ENCODE measurements at regions not wholly inside any gene's neighbourhood (a gene's known extent, or its start where the extent isn't known, plus 50 kb on each side); places are given as distances from the start of the nearest gene placed in this dataset.
A peak's percentile ranks its signal among the peaks of the same experiment; 100 is the strongest.

GRCh38 chr5:15447209-15447608 is 52.8 kb upstream of the FBXL7 start:
- H3K4me3 ChIP-seq (ENCODE audit: low read length): no peak overlapping the region
- H3K27ac ChIP-seq (ENCODE audit: low read length): no peak overlapping the region
- no peak for DNase-seq
- H3K9me3 ChIP-seq (ENCODE audit: control insufficient read depth, low read depth, low read length): no peaks in the 10 kb centered on the region
- no peaks in the 10 kb centered on the region for H3K36me3 ChIP-seq (ENCODE audit: control insufficient read depth, insufficient read depth, low read length)
- 40% methylated on average over 1 of the region's 1 CpG for WGBS (ENCODE audit: insufficient coverage, low lambda C conversion rate)
- H3K27me3 ChIP-seq (ENCODE audit: control insufficient read depth, insufficient read depth, low read length): no peaks in the 10 kb centered on the region
- no peaks in the 10 kb centered on the region for H3K4me1 ChIP-seq (ENCODE audit: control insufficient read depth, insufficient read depth, low read length)

GRCh38 chr5:15446552-15446951 is 53.4 kb upstream of the FBXL7 start:
- no peaks in the 10 kb centered on the region for H3K27me3 ChIP-seq (ENCODE audit: control insufficient read depth, insufficient read depth, low read length)
- no peaks in the 10 kb centered on the region for H3K36me3 ChIP-seq (ENCODE audit: control insufficient read depth, insufficient read depth, low read length)
- DNase-seq: no peak
- no peak overlapping the region for H3K27ac ChIP-seq (ENCODE audit: low read length)
- H3K4me1 ChIP-seq (ENCODE audit: control insufficient read depth, insufficient read depth, low read length): no peaks in the 10 kb centered on the region
- no peak overlapping the region for H3K4me3 ChIP-seq (ENCODE audit: low read length)
- H3K9me3 ChIP-seq (ENCODE audit: control insufficient read depth, low read depth, low read length): no peaks in the 10 kb centered on the region

- H3K4me1 ChIP-seq (ENCODE audit: control insufficient read depth, insufficient read depth, low read length): no peaks in the 10 kb centered on the region
- H3K36me3 ChIP-seq (ENCODE audit: control insufficient read depth, insufficient read depth, low read length): no peaks in the 10 kb centered on the region
- no peaks in the 10 kb centered on the region for H3K27me3 ChIP-seq (ENCODE audit: control insufficient read depth, insufficient read depth, low read length)
- H3K27ac ChIP-seq (ENCODE audit: low read length): no peak overlapping the region
- H3K4me3 ChIP-seq (ENCODE audit: low read length): no peak overlapping the region
- H3K9me3 ChIP-seq (ENCODE audit: control insufficient read depth, low read depth, low read length): no peaks in the 10 kb centered on the region
- no CpG with 5 or more reads among the region's 1 CpG for WGBS (ENCODE audit: insufficient coverage, low lambda C conversion rate)
- DNase-seq: no peak
Measured at GRCh38 chr5:15442193-15442570, 57.8 kb upstream of the FBXL7 start.

GRCh38 chr5:15441433-15442192 is 58.4 kb upstream of the FBXL7 start:
- H3K27ac ChIP-seq (ENCODE audit: low read length): no peak overlapping the region
- no peak overlapping the region for H3K4me3 ChIP-seq (ENCODE audit: low read length)
- H3K4me1 ChIP-seq (ENCODE audit: control insufficient read depth, insufficient read depth, low read length): no peaks in the 10 kb centered on the region
- no peaks in the 10 kb centered on the region for H3K9me3 ChIP-seq (ENCODE audit: control insufficient read depth, low read depth, low read length)
- no peak for DNase-seq
- 67% methylated on average over 1 of the region's 6 CpGs for WGBS (ENCODE audit: insufficient coverage, low lambda C conversion rate)
- no peaks in the 10 kb centered on the region for H3K36me3 ChIP-seq (ENCODE audit: control insufficient read depth, insufficient read depth, low read length)
- no peaks in the 10 kb centered on the region for H3K27me3 ChIP-seq (ENCODE audit: control insufficient read depth, insufficient read depth, low read length)

- no peaks in the 10 kb centered on the region for H3K4me1 ChIP-seq (ENCODE audit: control insufficient read depth, insufficient read depth, low read length)
- DNase-seq: no peak
- no peak overlapping the region for H3K4me3 ChIP-seq (ENCODE audit: low read length)
- H3K9me3 ChIP-seq (ENCODE audit: control insufficient read depth, low read depth, low read length): no peaks in the 10 kb centered on the region
- H3K36me3 ChIP-seq (ENCODE audit: control insufficient read depth, insufficient read depth, low read length): no peaks in the 10 kb centered on the region
- H3K27ac ChIP-seq (ENCODE audit: low read length): no peak overlapping the region
- H3K27me3 ChIP-seq (ENCODE audit: control insufficient read depth, insufficient read depth, low read length): no peaks in the 10 kb centered on the region
- WGBS (ENCODE audit: insufficient coverage, low lambda C conversion rate): 67% methylated on average over 2 of the region's 5 CpGs
Measured at GRCh38 chr5:15440434-15440833, 59.5 kb upstream of the FBXL7 start.

GRCh38 chr5:15439801-15440200 is 60.2 kb upstream of the FBXL7 start:
- no peak for DNase-seq
- Histone ChIP-seq H3K4me1 (ENCODE audit: control insufficient read depth, insufficient read depth, low read length) (no peaks in the 10 kb centered on the region), H3K36me3 (ENCODE audit: control insufficient read depth, insufficient read depth, low read length) (no peaks in the 10 kb centered on the region), H3K27me3 (ENCODE audit: control insufficient read depth, insufficient read depth, low read length) (no peaks in the 10 kb centered on the region), H3K4me3 (ENCODE audit: low read length) (no peak overlapping the region), H3K27ac (ENCODE audit: low read length) (no peak overlapping the region), H3K9me3 (ENCODE audit: control insufficient read depth, low read depth, low read length) (no peaks in the 10 kb centered on the region)
- WGBS (ENCODE audit: insufficient coverage, low lambda C conversion rate): 100% methylated on average over 1 of the region's 1 CpG

GRCh38 chr5:15433709-15434108 is 66.3 kb upstream of the FBXL7 start:
- Histone ChIP-seq H3K36me3 (ENCODE audit: control insufficient read depth, insufficient read depth, low read length) (no peaks in the 10 kb centered on the region), H3K4me3 (ENCODE audit: low read length) (no peak overlapping the region), H3K27ac (ENCODE audit: low read length) (no peak overlapping the region), H3K4me1 (ENCODE audit: control insufficient read depth, insufficient read depth, low read length) (no peaks in the 10 kb centered on the region), H3K9me3 (ENCODE audit: control insufficient read depth, low read depth, low read length) (no peaks in the 10 kb centered on the region), H3K27me3 (ENCODE audit: control insufficient read depth, insufficient read depth, low read length) (no peaks in the 10 kb centered on the region)
- 89% methylated on average over 3 of the region's 3 CpGs for WGBS (ENCODE audit: insufficient coverage, low lambda C conversion rate)
- DNase-seq: no peak

- WGBS (ENCODE audit: insufficient coverage, low lambda C conversion rate): 80% methylated on average over 1 of the region's 3 CpGs
- H3K4me3 ChIP-seq (ENCODE audit: low read length): no peak overlapping the region
- no peaks in the 10 kb centered on the region for H3K4me1 ChIP-seq (ENCODE audit: control insufficient read depth, insufficient read depth, low read length)
- no peaks in the 10 kb centered on the region for H3K36me3 ChIP-seq (ENCODE audit: control insufficient read depth, insufficient read depth, low read length)
- H3K27me3 ChIP-seq (ENCODE audit: control insufficient read depth, insufficient read depth, low read length): no peaks in the 10 kb centered on the region
- H3K9me3 ChIP-seq (ENCODE audit: control insufficient read depth, low read depth, low read length): no peaks in the 10 kb centered on the region
- no peak overlapping the region for H3K27ac ChIP-seq (ENCODE audit: low read length)
- no peak for DNase-seq
Measured at GRCh38 chr5:15431923-15432322, 68.1 kb upstream of the FBXL7 start.

GRCh38 chr5:15425766-15426165 is 74.2 kb upstream of the FBXL7 start:
- Histone ChIP-seq H3K4me1 (ENCODE audit: control insufficient read depth, insufficient read depth, low read length) (no peaks in the 10 kb centered on the region), H3K27ac (ENCODE audit: low read length) (no peak overlapping the region), H3K4me3 (ENCODE audit: low read length) (no peak overlapping the region), H3K9me3 (ENCODE audit: control insufficient read depth, low read depth, low read length) (no peaks in the 10 kb centered on the region), H3K36me3 (ENCODE audit: control insufficient read depth, insufficient read depth, low read length) (no peaks in the 10 kb centered on the region), H3K27me3 (ENCODE audit: control insufficient read depth, insufficient read depth, low read length) (no peaks in the 10 kb centered on the region)
- 65% methylated on average over 2 of the region's 6 CpGs for WGBS (ENCODE audit: insufficient coverage, low lambda C conversion rate)
- DNase-seq: no peak

GRCh38 chr5:15424769-15425168 is 75.2 kb upstream of the FBXL7 start:
- DNase-seq: no peak
- Histone ChIP-seq H3K27ac (ENCODE audit: low read length) (no peak overlapping the region), H3K4me3 (ENCODE audit: low read length) (no peak overlapping the region), H3K9me3 (ENCODE audit: control insufficient read depth, low read depth, low read length) (no peaks in the 10 kb centered on the region), H3K4me1 (ENCODE audit: control insufficient read depth, insufficient read depth, low read length) (no peaks in the 10 kb centered on the region), H3K27me3 (ENCODE audit: control insufficient read depth, insufficient read depth, low read length) (no peaks in the 10 kb centered on the region), H3K36me3 (ENCODE audit: control insufficient read depth, insufficient read depth, low read length) (no peaks in the 10 kb centered on the region)
- no CpG with 5 or more reads among the region's 3 CpGs for WGBS (ENCODE audit: insufficient coverage, low lambda C conversion rate)

- H3K27ac ChIP-seq (ENCODE audit: low read length): no peak overlapping the region
- no peaks in the 10 kb centered on the region for H3K27me3 ChIP-seq (ENCODE audit: control insufficient read depth, insufficient read depth, low read length)
- H3K9me3 ChIP-seq (ENCODE audit: control insufficient read depth, low read depth, low read length): no peaks in the 10 kb centered on the region
- peak in 1 of 2 donors; percentile 3 for DNase-seq
- H3K4me1 ChIP-seq (ENCODE audit: control insufficient read depth, insufficient read depth, low read length): no peaks in the 10 kb centered on the region
- H3K4me3 ChIP-seq (ENCODE audit: low read length): no peak overlapping the region
- H3K36me3 ChIP-seq (ENCODE audit: control insufficient read depth, insufficient read depth, low read length): no peaks in the 10 kb centered on the region
- WGBS (ENCODE audit: insufficient coverage, low lambda C conversion rate): 37% methylated on average over 2 of the region's 4 CpGs
Measured at GRCh38 chr5:15421921-15422412, 78.0 kb upstream of the FBXL7 start.
